Heart left ventricle (tissue), 16 donors: ENCODE measurements at regions not wholly inside any gene's neighbourhood (a gene's known extent, or its start where the extent isn't known, plus 50 kb on each side); places are given as distances from the start of the nearest gene placed in this dataset.

ENCODE experiments used
- ATAC-seq, 4 donors: fragments of 200-7000 bp; cut with Tn5 transposase; one replicate each; pipeline ENCODE4 v1.9.1; 2020 to 2022; ENCODE audit warnings: moderate library complexity in 4 of 4, mild to moderate bottlenecking in 3 of 4, moderate number of reproducible peaks in 1 of 4
- DNase-seq, 5 donors: peaks; one replicate each; pipeline ENCODE4 v3.0.0-alpha.2; 2020
- H3K27ac ChIP-seq, 12 donors: fragments of 200-600 bp; sonication (generic) in 4 of 12; one replicate each; pipeline versions ENCODE4 v1.5.0 to v1.8.0; 2016 to 2022; ENCODE audit warnings: mild to moderate bottlenecking in 2 of 12
- H3K27me3 ChIP-seq, 9 donors: fragments of 200-600 bp; sonication (generic) in 2 of 9; one replicate each; pipeline versions ENCODE4 v1.5.1 to v1.8.0; 2016 to 2022; ENCODE audit warnings: mild to moderate bottlenecking in 3 of 9
- H3K36me3 ChIP-seq, 9 donors: fragments of 200-600 bp; sonication (generic) in 2 of 9; one replicate each; pipeline versions ENCODE4 v1.5.0 to v1.8.0; 2018 to 2022; ENCODE audit warnings: mild to moderate bottlenecking in 2 of 9
- H3K4me1 ChIP-seq, 12 donors: fragments of 200-600 bp; sonication (generic) in 4 of 12; one replicate each; pipeline versions ENCODE4 v1.5.0 to v1.8.0; 2016 to 2022; ENCODE audit warnings: mild to moderate bottlenecking in 3 of 12
- H3K4me3 ChIP-seq, 12 donors: fragments of 200-600 bp; sonication (generic) in 4 of 12; one replicate each; pipeline versions ENCODE4 v1.5.0 to v1.8.0; 2017 to 2022; ENCODE audit warnings: mild to moderate bottlenecking in 9 of 12, moderate library complexity in 4 of 12
- H3K9me3 ChIP-seq, 12 donors: fragments of 200-600 bp; sonication (generic) in 4 of 12; one replicate each; pipeline versions ENCODE4 v1.5.0 to v1.8.0; 2016 to 2022; ENCODE audit warnings: mild to moderate bottlenecking in 1 of 12
- CTCF ChIP-seq, 12 donors: fragments of 200-600 bp; sonication (generic) in 4 of 12; IDR thresholded peaks; one replicate each; pipeline versions ENCODE4 v1.5.0 to v1.8.0; 2018 to 2022; ENCODE audit warnings: antibody characterized with exemption in 12 of 12, mild to moderate bottlenecking in 5 of 12
- POLR2A ChIP-seq, 2 donors: fragments of 450-650 bp; IDR thresholded peaks; one replicate each; pipeline ENCODE4 v1.6.1; 2017; ENCODE audit warnings: antibody characterized with exemption in 2 of 2, mild to moderate bottlenecking in 2 of 2, moderate library complexity in 2 of 2
- WGBS, 4 donors: extraction: QIAGEN DNeasy Blood & Tissue Kit in 2 of 4; methylation state at CpG; one replicate each; pipeline versions ENCODE4 v1.1.5 to v1.1.7; 2013 to 2018; 5-methylcytosine and 5-hydroxymethylcytosine counted together
- intact Hi-C, 10 donors: fragments of 100-400 bp; cut with DNase I; formaldehyde crosslinking; loops; one replicate each; pipeline versions ENCODE4 v1.11.1 to v1.14.2; 2022
- donor health status: ischemic (EF 13 %, LVEDD 7.1; RV severe dilation, severe dysfunction).
- donor health status: healthy with polysubstance abuse.
- donor health status: DM: no; HTN: yes; CAD: no.
- donor health status: DM: no; HTN: no; CAD: no.
- donor health status: ischemic (EF 25% LVEDD 6.9; RV normal size, moderate dysfunction).
- donor health status: ischemic (EF 25% LVEDD 5.7; RV mildly dilated, moderate dysfunction).
- donor health status: healthy.
- donor health status: DM: yes; HTN: yes; CAD: no.
- donor health status: ischemic (EF 35%, LVEDD 5.7; RV mildly dilated, moderate dysfunction).
- donor health status: nonischemic (EF 11% LVEDD 7.7; RV severe dilation, severe dysfunction).
- donor health status: DM: yes; HTN: yes; CAD: no.
- donor health status: PGD.
- donor health status: ischemic (EF 29% LVEDD 5.4; RV normal size, mild dysfunction).
- donor health status: nonischemic (EF 23%, LVEDD 6.1; RV moderate dilation, normal function).

- no peak overlapping the region for H3K4me3 ChIP-seq
- TF ChIP-seq CTCF (IDR thresholded peaks at IDR 0.05), result no peak
- TF ChIP-seq POLR2A (IDR thresholded peaks at IDR 0.05), result no peak
- DNase-seq, result no peak
- peaks cover 0 to 19% (median 4%) of the 10 kb centered on the region in 12 donors for H3K9me3 ChIP-seq
- 64 to 78% (median 69%) methylated on average over 3 of the region's 3 CpGs for WGBS, 4 donors
- H3K4me1 ChIP-seq, result no peaks in the 10 kb centered on the region
- no peak overlapping the region for H3K27ac ChIP-seq
- ATAC-seq, result no peak
- intact Hi-C loops, result no loop called here
- H3K36me3 ChIP-seq, result no peaks in the 10 kb centered on the region
- no peaks in the 10 kb centered on the region for H3K27me3 ChIP-seq
These were observed 264.8 kb downstream of the CDK5RAP2 start for GRCh38 chr9:120315154-120315553.

- TF ChIP-seq POLR2A (IDR thresholded peaks at IDR 0.05), result no peak
- Histone ChIP-seq H3K27ac (no peak overlapping the region), H3K4me3 (no peak overlapping the region), H3K4me1 (no peaks in the 10 kb centered on the region), H3K27me3 (peaks cover 0 to 2% (median 0%) of the 10 kb centered on the region in 9 donors), H3K9me3 (peaks cover 0 to 19% (median 4%) of the 10 kb centered on the region in 12 donors), H3K36me3 (no peaks in the 10 kb centered on the region)
- no peak for ATAC-seq
- DNase-seq, result no peak
- 80 to 88% (median 87%) methylated on average over 2 of the region's 2 CpGs for WGBS, 4 donors
- intact Hi-C loops, result no loop called here
These were observed 267.9 kb downstream of the CDK5RAP2 start for GRCh38 chr9:120312031-120312430.

GRCh38 chr9:120310035-120310434, 269.9 kb downstream of the CDK5RAP2 start:
- peaks cover 0 to 17% (median 4%) of the 10 kb centered on the region in 12 donors for H3K9me3 ChIP-seq
- H3K27ac ChIP-seq, result no peak overlapping the region
- peaks cover 0 to 3% (median 0%) of the 10 kb centered on the region in 9 donors for H3K27me3 ChIP-seq
- intact Hi-C loops, result no loop called here
- WGBS, 4 donors, result 52 to 83% (median 62%) methylated on average over 3 of the region's 3 CpGs
- H3K36me3 ChIP-seq, result no peaks in the 10 kb centered on the region
- no peak overlapping the region for H3K4me3 ChIP-seq
- H3K4me1 ChIP-seq, result no peaks in the 10 kb centered on the region
- DNase-seq, result no peak
- ATAC-seq, result no peak
- TF ChIP-seq POLR2A (IDR thresholded peaks at IDR 0.05), result no peak
- TF ChIP-seq CTCF (IDR thresholded peaks at IDR 0.05), result no peak

DNA sequence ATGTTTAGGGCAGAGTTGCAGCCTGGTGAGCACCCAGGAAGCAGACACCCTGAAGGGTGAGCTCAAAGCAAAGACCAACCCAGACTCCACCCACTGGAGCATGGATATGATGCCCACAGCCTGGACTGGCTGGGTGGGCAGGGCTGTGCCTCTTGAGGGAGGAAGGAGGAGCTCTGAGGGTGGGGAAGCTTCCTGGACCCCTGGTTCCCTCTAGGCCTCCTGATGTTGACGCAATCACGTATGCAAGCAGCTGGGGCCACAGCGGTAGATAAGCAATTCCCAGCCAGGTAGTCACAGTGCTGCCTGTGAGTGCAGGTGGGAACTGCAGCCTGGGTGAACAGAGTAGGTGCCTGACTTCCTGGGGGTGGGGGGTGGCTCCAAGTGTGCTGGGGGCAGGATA, 271.5 kb downstream of the CDK5RAP2 start:
- TF ChIP-seq CTCF (IDR thresholded peaks at IDR 0.05) (no peak), POLR2A (IDR thresholded peaks at IDR 0.05) (no peak)
- no peak overlapping the region for H3K27ac ChIP-seq
- peaks cover 0 to 1% (median 0%) of the 10 kb centered on the region in 12 donors for H3K9me3 ChIP-seq
- H3K27me3 ChIP-seq, result peaks cover 0 to 3% (median 0%) of the 10 kb centered on the region in 9 donors
- intact Hi-C loops, result no loop called here
- WGBS, 4 donors, result 22 to 27% (median 25%) methylated on average over 3 of the region's 3 CpGs
- ATAC-seq (no peak), DNase-seq (no peak)
- H3K4me3 ChIP-seq, result no peak overlapping the region
- no peaks in the 10 kb centered on the region for H3K4me1 ChIP-seq
- no peaks in the 10 kb centered on the region for H3K36me3 ChIP-seq

GRCh38 chr9:120307599-120307998, 272.4 kb downstream of the CDK5RAP2 start:
- Histone ChIP-seq H3K27ac (no peak overlapping the region), H3K36me3 (no peaks in the 10 kb centered on the region), H3K4me3 (no peak overlapping the region), H3K4me1 (no peaks in the 10 kb centered on the region), H3K27me3 (peaks cover 0 to 3% (median 0%) of the 10 kb centered on the region in 9 donors), H3K9me3 (no peaks in the 10 kb centered on the region)
- no peak for TF ChIP-seq POLR2A (IDR thresholded peaks at IDR 0.05)
- no peak for TF ChIP-seq CTCF (IDR thresholded peaks at IDR 0.05)
- DNase-seq, result no peak
- ATAC-seq, result no peak
- 79 to 94% (median 89%) methylated on average over 2 of the region's 2 CpGs for WGBS, 4 donors
- intact Hi-C loops, result no loop called here
